Activated CD4-positive, CD25-positive, alpha-beta regulatory T cell treated with anti-CD3 and anti-CD28 coated beads, Interleukin-2, amount 50 U/mL, for 72 hours (primary cell): ENCODE measurements at regions not wholly inside any gene's neighbourhood (a gene's known extent, or its start where the extent isn't known, plus 50 kb on each side); places are given as distances from the start of the nearest gene placed in this dataset.
"Not testable (repeated sequence)": the region's sequence is repeated elsewhere in the genome, so short reads cannot be mapped to it uniquely, and the experiment has no call there.

ENCODE experiments used
- DNase-seq: peaks from one replicate; pipeline ENCODE4 v3.0.0; 2021

DNA sequence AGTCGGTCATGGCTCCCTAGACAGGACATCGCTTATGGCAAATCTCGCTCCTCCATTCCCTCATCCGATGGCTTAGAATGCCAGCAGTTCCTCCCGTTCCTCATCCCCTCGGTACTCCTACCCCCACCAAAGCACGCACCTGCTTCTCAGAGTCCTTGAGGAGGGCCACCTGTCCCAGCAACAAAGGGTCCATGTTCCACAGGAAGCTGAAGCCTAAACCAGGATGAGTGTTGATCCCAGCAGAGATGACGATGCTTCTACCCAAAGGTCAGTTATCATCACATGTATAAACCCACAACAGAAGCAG is 111.2 kb downstream of the THBS2 start:
- DNase-seq: no peak

DNA sequence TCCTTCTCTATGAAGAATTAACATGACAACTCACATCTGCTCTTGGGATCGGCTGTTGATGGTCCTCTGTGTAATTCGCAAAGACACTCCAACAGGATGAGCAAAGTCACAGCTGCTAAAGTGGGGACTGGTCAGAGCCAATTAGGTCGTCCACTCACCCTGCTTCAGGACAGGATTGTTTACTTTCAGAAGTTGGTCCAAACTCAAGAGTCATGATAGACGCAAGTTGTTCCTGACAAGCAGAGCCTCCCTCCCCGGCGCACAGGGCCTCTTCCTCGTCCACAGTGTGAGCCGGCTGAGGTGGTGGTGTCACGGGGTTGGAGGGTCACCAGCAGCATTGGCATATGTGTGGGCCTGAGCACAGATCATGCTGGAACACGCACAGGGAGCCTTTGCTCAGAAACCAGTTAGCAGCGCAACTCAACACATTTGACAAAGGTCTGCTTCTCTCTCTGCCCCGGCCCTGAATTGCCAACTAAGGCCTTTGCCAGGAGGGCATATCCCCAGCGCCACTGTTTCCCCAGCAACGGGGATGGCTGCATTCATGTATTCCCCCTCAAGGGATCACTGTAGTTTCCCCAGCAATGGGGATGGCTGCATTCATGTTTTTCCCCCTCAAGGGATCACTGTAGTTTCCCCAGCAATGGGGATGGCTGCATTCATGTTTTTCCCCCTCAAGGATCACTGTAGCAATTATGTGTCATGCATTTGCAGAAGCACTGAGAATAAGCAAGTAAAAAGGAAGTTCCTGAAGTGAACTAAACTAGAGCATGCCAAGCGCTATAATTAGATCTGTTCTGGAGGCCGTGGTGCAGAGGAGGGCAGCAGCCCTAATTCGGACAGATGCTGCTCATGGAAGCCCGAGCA is 111.7 kb downstream of the THBS2 start:
- no peak for DNase-seq

GRCh38 chr6:169140986-169141495 is 112.6 kb downstream of the THBS2 start:
- DNase-seq: no peak

- DNase-seq: no peak
These were observed 114.3 kb downstream of the THBS2 start for GRCh38 chr6:169139179-169139971.

DNA sequence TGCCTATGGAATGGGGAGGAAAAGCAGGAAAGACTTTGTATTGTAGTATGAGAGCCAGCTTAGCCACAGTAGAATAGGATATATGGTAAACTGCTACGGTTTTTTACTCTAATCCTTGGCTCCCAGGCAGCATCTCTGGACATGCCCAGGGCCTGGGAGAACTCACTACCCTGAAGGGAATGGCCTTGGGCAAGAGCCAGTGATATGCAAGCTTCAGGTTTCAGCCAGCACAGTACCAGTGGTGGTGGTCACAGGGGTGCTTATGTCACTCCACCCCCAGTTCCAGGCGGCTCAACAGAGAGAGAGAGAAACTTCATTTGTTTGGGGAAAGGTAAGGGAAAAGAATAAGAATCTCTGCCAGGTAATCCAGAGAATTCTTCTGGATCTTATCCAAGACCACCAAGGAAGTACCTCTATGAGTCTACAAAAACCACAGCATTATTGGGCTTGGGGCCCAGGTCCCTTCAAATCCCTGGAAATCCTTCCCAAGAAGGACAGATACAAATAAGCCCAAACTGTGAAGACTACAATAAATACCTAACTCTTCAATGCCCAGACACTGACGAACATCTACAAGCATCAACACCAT is 121.2 kb downstream of the THBS2 start:
- DNase-seq: no peak

GRCh38 chr6:169131390-169131789 is 122.3 kb downstream of the THBS2 start:
- no peak for DNase-seq

DNA sequence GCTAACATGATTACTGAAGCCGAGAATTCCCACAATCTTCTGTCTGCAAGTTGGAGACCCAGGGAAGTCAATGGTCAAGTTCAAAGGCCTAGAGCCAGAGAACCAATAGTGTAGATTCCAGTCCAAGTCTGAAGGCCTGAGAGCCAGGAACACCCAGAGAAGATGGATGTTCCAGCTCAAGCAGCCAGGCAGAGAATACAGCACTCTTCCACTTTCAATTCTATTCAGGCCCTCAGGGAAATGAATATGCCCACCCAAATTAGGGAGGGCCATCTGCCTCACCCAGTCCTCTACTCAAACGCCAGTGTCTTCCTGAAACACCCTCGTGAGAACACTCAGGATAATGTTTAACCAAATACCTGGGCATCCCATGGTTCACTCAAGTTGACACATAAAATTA is 123.5 kb downstream of the THBS2 start:
- DNase-seq: no peak

DNA sequence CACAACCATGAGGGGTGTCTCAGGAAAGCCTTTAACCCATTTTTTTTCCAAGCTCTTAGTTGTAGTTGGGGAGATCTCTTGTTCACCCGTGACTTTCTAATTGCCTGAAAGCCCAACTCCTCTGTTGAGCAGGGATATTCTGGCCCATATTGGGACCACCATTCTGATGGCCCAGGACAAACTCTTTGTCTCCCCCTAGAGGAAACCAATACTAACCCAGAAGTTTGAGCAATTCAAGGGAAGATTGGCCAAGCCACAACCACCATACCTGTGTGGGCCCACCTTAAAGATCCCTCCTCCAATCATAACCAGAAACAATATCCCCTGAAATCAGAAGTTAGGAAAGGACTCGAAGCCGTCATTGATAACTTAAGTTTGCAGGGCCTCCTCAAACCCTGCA is 132.6 kb downstream of the THBS2 start:
- no peak for DNase-seq

- no peak for DNase-seq
These were observed 134.0 kb downstream of the THBS2 start for GRCh38 chr6:169119669-169120068.

DNA sequence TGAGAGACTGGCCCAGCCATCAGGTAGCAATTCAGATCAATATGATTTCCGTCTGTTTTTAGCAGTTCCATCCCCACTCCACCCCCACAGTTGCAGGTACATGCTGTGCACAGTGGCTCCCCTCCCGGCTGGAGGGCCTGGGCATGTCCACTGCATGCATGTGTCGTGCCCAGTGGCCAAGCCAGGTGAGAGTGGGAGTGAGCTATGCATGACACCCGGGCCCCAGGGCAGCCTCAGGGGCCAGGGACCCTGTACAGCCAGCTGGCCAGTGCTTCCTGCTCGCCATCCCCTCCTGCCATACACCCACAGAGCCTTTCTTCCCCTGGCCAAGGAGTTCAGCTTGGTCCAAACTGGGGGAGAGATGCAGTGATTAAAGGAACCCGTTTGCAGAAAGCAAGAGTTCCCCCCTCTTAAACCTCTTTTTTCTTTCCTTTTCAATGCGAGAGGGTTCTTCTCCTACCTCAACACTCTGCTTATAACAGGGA is 135.3 kb downstream of the THBS2 start:
- no peak for DNase-seq

GRCh38 chr6:169117663-169118062 is 136.0 kb downstream of the THBS2 start:
- DNase-seq: no peak

DNA sequence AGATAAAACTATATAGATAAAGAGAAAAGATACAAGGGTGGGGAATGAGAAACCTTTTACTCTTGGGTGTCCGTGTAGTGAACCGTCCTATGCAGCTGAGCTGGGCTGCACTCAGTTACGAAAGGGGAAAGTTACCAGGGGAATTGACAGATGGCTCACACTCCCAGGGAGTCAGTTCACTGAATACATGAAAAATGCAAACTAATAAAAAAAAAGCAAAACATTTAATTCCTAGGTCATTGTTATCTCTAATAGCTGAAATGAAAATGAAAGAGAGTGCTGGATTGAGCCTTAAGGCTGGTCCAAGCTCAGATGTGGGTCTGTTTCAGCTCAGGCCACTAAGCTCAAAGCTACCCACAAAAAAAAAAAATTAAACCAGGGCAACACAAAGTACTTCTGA is 138.0 kb downstream of the THBS2 start:
- DNase-seq: no peak

DNA sequence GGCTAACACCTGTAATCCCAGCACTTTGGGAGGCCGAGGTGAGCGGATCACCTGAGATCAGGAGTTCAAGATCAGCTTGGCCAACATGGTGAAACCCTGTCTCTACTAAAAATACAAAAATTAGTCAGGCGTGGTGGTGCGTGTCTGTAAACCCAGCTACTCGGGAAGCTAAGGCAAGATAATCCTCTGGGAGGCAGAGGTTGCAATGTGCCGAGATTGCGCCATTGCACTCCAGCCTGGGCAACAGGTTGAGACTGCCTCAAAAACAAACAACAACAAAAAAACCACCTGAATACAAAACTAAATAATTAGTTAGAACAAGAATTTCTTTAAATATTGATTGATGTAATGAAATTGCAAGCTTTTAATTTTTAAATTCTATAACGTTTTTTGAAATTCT is 139.0 kb downstream of the THBS2 start:
- not testable (repeated sequence) for DNase-seq

- DNase-seq: no peak
These were observed 140.9 kb downstream of the THBS2 start for GRCh38 chr6:169112483-169113320.

- no peak for DNase-seq
These were observed 142.4 kb downstream of the THBS2 start for GRCh38 chr6:169111203-169111602.

DNA sequence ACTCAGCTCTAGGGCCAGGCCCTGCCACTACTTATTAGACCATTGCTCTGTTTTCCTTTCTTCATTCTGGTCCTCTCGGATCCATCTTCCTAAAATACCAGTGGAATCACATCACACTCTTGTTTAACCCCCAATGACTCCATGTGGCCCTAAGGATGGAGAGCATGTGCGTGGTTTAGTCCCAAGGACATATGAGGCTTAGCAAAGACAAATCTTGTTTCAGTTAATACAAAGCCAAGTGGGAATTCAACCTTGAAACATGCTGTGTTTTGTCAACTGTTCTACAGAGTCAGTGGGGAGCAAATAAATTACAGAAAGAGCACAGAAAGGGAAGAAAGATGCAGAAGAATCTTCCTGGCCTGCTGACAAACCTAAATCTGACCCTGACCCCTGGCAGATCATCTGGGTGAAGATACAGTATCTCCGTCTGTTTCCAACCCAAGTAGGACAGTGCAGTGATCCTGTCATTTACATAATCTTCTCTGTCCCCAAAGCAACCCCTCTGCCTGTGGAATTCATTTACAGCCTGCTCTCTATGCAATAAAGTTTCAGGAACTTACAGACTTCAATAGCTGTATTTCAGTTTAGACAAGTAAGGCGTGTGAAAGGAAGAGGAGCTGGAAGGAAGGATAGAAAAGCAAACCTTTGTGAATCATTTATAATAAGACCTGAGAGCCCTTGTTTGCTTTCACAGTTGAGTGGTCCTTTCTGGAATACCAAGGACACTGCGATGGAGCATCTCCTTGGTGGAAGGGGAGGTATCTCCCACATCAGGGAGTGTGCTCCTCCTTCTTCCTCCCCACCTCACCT is 144.0 kb downstream of the THBS2 start:
- DNase-seq: no peak

DNA sequence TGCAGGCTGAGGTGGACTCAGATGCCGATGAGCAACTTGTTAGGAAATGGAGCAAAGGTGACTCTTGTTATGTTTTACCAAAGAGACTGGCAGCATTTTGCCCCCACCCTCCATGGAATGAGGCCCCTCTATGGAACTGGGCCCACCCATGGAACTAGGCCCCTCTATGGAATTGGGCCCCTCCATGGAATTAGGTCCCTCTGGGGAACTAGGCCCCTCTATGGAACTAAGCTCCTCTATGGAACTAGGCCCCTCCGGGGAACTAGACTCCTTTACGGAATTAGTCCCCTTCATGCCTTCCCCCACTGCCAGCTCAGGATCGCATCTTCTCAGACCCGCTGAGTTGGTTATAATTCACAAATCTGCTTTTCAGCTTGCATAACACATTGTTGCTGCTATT is 144.9 kb downstream of the THBS2 start:
- no peak for DNase-seq

DNA sequence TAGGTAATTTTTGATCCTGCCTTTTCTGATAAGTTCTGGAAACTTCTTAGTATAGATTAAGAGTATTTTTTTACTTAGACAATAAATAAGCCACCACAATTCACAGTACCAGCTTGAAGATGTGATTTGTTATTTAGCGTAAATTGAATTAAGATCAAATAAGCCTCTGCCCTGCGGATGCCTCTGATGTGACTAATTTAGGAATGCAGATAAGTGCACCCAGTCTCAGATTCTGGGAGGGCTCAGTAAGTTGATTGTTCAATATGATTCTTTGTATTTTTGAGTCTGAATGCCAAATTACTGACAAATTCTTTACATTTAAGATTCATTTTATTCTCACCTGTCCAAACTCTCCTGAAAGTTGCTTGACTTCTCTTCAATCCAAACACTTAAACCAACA is 147.5 kb downstream of the THBS2 start:
- no peak for DNase-seq

- DNase-seq: no peak
These were observed 151.7 kb downstream of the THBS2 start for GRCh38 chr6:169101981-169102380.

DNA sequence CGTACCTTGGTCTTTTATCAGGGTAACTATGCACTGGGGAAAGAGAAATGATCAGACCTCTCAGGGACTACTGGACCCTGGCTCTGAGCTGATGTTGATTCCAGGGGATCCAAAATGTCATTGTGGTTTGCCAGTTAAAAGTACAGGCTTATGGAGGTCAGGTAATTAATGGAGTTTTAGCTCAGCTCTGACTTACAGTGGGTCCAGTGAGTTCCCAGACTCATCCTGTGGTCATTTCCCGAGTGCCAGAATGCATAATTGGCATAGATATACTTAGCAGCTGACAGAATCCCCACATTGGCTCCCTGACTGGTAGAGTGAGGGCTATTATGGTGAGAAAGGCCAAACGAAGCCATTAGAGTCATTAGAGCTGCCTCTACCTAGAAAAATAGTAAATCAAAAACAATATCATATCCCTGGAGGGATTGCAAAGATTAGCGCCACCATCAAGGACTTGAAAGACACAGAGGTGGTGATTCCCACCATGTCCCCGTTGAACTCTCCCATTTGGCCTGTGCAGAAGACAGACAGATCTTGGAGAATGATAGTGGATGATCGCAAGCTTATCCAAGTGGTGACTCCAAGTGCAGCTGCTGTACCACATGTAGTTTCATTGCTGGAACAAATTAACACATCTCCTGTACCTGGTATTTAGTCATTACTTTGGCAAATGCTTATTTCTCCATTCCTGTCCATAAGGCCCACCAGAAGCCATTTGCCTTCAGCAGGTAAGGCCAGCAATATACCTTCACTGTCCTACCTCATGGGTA is 152.4 kb downstream of the THBS2 start:
- no peak for DNase-seq
